ENCODE measurements at regions not wholly inside any gene's neighbourhood (a gene's known extent, or its start where the extent isn't known, plus 50 kb on each side); places are given as distances from the start of the nearest gene placed in this dataset.

DNA sequence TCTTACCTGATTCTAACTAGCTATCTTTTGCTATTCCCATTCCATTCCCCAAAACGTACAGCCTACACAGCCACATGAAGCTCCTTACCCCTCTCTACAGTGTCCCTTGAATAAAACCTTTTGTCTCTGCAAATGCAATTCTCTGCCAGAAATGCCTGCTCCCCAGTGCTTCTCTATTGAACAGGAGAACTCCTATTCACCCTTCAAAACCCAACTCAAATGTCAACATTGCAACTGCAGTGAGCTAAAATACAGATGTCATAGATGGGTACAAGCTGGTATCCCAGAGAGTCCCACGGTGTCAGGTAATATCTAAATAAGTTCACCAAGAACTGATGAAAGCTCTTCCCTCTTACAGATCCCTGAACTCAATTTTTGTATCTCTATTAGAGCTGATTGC is 421.7 kb downstream of the INSC start:
- DNase-seq (ENCODE audit: low read depth): no peak

DNA sequence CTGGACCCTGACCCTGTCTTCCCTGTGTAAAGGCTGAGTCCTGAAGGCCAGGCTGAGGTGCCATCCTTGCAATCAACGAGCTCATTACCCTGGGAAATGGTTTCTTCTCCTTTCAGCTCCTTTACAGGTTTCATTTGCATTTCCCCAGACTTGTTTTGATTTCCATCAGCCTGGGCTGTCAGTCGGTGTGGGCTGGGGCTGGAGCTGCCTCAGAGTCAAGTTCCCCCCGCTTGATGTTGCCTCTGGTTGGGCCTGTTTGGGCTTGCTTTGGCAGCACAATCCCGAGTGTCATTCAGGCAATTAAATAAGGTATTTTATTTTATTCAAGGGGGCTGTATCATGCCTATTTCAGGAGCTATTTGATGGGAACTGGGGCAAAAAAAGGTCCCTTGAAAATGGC is 424.9 kb downstream of the INSC start:
- no peak for DNase-seq (ENCODE audit: low read depth)

DNA sequence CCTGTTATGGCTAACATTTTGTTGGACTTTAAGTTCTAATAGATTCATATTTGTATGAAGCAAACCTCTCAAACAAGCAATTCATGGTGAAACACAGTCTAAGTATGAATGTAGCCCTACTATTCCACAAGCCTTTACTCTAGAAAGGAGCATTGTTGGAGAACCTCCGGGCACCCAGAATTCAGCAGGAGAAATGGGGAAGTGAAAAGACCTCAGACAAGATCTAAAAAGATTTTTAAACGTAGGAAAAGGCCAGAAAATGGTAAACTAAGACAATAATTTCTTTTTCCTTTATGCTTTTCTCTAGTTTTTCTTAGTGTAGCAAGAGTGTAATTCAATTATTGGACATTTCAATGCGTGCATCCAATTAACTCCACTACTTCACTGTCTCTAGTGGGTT is 426.4 kb downstream of the INSC start:
- DNase-seq (ENCODE audit: low read depth): no peak

DNA sequence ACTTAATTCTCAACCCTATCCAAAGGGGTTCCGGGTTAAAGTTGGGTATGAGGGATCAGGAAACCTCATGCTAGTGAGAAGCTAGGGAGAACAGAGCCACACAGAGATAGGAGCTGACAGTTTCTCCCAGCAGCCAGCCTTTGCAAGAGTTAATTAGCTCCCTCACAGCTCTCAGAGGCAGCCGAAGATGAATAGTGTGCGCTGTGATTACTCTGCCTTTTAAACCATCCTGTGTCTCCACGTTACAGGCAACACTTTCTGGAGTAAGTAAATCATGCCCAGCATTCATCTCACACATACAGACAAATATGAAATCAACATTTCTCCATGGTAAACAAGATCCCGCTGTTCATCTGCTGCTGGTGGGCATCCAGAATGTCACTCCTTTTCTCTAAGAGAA is 429.6 kb downstream of the INSC start:
- DNase-seq (ENCODE audit: low read depth): no peak

DNA sequence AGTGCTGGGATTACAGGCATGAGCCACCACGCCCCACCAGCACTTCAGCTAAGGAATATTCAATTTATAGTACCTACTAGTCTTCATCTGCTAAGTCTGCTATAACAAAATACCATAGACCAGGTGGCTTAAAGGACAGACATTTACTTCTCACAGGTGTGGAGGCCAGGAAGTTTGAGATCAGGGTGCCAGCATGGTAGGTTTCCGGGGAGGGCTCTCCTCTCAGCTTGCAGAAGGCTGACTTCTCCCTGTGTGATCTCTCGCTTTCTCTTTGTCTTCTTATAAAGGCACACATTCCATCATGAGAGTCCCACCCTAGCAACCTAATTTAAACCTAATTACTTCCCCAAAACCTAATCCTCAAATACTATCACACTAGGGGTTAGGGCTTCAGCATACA is 433.0 kb downstream of the INSC start:
- DNase-seq (ENCODE audit: low read depth): no peak

DNA sequence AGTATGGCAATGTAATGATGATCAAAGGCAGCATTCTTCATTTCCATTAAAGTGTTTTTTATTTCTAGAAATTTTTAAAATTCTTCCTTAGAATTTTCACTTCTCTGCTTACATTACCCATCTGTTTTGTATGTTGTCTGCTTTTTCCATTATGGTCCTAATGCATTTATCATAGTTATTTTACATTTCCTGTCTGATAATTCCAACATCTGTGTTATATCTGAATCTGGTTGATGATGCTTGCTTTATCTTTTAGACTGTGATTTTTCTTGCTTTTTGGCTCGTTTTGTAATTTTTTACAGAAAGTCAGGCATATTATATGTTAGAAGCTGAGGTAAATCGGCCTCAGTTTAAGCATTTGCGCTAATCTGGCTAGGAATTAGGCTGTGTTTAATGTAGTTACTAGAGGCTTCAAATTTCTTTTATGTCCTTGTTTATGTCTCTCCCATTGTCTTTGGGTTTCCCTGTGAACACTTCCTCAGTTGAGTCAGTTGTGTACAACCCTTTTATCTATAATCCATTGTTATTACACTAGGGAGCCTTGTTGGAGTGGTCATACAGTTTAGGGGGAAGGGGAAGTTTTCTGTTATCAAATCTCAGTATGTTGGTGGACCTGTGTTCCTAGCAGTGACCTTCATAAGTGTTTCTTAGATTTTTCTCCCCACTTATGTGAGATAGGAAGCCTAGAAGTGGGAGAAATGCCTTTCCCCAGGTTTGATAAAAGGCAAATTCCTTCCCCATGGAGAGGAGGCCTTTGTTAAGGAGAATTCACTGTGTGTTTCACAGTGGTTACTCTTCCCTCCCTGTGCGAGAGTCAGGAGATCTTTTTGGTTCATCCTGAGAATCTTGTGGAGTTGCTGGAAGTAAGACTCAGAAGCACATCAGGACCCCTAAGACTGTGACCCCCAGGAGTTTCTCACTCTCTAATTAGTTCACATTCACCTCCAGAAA is 437.5 kb downstream of the INSC start:
- DNase-seq (ENCODE audit: low read depth): no peak

DNA sequence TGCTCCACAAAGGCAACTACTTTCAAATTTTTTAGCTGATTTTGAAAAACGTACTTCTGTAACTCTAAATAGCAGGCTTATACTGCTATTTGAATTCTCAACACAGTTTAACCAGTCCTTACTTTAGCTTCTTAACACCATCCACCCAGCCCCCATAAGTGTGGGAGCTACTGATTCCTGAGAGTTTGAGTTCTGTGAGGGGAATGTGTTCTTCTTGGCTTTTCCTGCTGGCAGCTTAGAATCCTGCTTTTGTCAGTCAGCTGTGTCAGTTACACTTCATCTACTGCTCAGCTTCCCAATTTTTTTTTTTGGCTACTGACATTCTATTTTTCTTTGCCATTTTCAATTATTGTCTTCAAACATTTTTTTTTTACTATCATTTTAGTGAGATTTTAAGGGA is 440.4 kb downstream of the INSC start:
- DNase-seq (ENCODE audit: low read depth): no peak

DNA sequence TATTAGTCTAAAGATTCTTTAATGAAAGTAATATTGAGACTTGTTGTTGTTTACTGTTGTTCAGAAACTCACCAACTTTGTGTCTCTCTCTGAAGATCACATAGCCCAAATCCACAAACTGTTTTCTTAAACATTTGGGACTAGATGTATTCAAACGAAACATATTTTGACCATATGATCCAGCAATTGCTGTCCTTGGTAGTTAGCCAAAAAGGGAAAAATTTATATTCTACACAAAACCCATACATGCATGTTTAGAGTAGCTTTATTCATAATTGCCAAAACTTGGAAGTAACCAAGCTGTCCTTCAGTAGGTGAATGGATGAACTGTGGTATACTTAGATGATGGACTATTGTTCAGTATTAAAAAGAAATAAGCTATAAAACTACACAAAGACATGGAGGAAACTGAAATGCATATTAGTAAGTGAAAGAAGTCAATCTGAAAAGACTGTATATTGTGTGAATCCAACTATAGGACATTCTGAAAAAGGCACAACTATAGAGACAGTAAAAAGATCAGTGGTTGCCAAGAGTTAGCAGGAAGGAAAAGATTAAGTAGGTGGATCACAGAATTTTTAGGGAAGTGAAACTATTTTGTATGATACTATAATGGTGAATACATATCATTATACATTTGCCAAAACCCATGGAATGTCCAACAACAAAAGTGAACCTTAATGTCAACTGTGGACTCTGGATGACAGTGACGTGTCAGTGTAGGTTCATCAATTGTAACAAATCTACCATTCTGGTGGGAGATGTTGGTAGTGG is 442.9 kb downstream of the INSC start:
- DNase-seq (ENCODE audit: low read depth): no peak

DNA sequence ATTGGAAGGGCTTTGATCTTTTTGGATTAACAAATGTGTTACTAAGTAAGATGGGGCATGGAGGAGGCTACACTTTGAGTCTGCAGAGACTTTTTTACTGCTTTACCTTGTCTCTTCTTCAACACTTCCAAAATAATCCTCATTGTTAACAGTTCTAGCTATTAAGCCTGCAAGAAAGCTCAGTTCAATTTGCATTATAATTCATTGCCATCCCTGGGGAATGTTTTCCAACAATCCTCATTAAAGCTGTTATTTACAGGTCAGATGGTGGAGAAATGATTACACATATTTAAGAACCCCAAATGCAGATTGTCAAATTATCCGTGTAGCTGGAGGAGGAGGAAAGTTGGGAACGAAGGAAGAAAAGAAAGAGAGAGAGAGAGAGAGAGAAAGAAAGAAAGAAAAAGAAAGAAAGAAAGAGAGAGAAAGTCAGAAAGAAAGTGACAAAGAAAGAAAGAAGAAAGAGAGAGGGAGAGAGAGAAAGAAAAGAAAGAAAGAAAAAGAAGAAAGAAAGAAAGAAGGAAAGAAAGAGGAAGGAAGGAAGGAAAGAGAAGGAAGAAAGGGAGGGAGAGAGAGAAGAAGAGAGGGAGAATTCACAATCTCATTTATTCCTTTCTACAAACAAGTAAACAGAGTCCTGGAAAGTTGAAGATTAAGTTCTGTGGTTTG is 443.9 kb downstream of the INSC start:
- DNase-seq (ENCODE audit: low read depth): no peak

DNA sequence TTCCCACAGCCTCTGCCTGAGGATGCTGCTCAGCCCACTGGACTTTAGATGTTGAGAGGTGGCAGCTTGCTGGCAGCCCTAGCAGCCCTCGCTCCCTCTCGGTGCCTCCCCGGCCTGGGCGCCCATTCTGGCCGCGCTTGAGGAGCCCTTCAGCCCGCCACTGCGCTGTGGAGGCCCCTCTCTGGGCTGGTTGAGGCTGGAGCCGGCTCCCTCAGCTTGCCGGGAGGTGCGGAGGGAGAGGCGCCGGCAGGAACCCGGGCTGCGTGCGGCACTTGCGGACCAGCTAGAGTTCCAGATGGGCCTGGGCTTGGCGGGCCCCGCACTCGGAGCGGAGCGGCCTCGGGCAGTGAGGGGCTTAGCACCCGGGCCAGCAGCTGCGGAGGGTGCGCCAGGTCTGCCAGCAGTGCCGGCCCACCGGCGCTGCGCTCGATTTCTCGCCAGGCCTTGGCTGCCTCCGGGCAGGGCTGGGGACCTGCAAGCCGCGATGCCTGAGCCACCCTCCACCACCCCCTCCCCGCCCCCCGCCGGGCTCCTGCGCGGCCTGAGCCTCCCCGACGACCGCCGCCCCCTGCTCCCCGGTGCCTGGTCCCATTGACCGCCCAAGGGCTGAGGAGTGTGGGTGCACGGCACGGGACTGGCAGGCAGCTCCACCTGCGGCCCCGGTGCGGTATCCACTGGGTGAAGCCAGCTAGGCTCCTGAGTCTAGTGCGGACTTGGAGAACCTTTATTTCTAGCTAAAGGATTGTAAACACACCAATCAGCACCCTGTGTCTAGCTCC is 446.2 kb downstream of the INSC start:
- DNase-seq (ENCODE audit: low read depth): no peak

DNA sequence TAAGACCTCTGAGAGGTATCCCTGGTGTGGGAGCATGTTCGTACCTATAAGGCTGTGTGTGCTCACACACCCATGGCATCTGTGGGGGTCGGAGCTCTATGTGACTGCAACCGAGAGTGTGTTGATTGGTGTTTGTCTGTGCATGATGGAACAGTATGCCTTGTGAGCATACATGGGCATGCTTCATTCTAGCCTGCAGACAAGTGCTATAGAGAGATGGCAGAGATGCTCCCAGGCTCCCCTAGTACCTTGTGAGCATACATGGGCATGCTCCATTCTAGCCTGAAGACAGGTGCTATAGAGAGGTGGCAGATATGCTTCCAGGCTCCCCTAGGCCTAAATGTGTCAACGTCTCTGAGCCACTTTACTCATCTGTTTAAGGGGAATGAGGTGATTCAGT is 447.5 kb downstream of the INSC start:
- no peak for DNase-seq (ENCODE audit: low read depth)

DNA sequence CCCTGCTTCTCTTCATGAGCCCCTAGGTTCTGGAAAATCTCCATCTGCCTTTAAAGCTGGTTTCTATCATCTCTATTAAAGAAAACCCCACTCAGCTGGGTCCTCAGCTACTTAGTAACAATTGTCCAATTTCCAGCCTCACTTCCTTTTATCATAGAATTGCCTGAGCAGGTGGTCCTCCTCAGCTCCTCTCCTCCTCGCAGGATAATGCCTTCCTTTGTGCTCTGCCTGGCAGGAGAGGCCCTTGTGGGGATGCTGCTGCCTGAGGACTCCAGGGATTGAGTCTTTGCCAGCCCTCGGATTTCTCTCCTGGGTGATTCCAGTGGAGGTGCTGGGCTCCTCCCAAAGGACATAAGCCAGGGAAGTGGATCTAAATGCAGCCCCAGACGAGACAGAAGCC is 448.3 kb downstream of the INSC start:
- no peak for DNase-seq (ENCODE audit: low read depth)

DNA sequence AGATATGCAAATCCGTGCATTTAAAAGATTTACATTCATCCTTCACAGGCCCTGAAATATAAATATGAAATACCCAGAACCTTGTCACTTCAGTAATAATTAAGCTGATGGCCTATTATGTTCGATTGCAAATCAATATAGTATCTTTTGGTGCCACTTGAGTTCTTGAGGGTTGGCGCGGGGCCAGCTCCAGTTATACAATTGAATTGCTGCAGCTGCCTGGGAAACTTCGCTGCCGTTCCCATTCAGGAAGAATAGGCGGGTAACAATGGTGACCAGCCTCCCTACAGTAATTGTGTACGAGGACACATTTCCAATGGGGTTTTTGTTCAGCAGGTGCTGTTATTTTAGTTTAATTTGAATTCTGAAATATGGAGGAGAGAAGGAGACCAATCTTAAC is 451.2 kb downstream of the INSC start:
- no peak for DNase-seq (ENCODE audit: low read depth)

DNA sequence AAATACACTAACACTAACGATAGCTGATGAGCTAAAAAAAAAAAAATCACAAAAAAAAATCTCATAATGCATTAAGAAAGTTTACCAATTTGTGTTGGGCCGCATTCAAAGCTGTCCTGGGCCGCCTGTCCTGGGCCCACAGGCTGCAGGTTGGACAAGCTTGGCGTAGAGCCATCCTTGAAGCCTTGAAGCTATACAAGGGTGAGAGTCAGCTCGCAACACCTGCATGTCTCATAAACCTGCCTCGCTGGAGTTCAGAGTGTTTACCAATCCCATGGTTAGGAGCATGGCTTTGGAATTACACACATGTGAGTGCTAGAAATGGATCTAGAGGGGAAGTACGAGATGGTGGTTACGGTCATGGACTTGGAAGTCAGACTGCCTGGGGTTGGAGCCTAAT is 453.7 kb downstream of the INSC start:
- DNase-seq (ENCODE audit: low read depth): no peak

DNA sequence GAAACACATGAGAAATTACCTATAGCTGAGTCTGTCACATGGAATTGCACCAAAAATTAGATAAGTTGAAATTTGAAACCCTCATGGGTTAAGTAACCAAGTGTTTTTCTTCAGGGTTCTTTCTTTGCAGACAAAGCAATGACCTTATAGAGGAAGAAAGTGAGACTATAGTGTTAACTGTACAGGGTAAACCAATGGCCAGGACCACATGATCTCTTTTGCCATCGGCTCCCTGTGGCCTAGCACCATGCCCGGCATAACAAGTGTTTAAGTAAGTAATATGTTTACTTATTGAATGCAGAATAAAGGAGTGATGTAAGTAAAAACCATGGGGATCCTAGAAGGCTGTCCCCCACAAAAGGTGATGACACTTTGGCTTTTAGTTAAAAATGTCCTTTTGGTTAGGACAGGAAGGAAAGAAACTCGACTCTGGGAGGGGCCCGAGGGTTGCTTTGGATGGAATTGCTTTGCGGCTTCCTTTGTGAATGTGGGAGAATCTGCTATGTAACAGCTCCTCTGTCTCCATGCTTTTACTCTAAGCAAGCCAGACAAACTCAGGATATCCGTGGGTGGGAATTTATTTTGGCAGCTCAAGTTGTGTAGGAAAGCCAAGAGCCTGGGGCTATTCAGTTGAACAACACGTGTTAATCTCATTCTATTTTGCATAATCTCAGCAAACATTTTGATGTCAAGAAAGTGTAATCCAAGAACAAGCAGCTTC is 454.7 kb downstream of the INSC start:
- no peak for DNase-seq (ENCODE audit: low read depth)

DNA sequence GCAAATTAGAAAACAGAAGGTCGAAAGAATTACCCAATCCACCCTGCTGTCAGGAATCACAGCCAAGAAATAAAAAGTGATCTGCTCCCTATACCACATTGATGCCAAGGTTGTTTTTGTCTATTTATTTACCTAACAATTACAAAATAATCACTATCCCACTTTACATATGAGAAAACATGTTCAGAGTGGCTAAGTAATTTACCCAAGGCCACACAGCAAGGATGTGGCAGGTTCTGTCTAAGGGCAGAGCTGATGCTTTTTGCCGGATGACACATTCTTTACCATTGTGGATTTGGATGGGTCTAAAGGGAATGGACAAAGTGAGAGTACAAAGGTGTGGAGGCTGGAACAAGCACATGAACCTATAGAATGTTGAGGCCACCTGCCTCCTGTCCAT is 460.7 kb downstream of the INSC start:
- no peak for DNase-seq (ENCODE audit: low read depth)

DNA sequence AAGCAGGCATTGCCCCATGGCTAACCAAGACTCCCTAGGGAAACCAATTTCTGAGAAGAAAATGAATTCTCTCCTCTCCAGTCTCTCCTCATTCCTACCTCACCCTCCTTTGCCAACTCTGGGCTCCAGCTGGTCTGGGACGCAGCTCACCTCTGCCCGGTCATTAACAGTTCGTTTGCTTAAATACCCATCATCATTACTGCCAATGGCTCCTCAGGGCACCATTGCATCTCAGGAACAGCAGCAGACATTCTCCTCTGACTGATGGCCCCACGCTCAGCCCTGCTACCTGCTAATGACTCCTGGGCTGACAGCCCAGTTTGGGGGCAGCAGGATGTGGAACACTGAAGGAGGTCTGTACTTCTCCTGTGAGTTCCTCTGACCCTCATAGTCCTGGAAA is 462.0 kb downstream of the INSC start:
- no peak for DNase-seq (ENCODE audit: low read depth)

DNA sequence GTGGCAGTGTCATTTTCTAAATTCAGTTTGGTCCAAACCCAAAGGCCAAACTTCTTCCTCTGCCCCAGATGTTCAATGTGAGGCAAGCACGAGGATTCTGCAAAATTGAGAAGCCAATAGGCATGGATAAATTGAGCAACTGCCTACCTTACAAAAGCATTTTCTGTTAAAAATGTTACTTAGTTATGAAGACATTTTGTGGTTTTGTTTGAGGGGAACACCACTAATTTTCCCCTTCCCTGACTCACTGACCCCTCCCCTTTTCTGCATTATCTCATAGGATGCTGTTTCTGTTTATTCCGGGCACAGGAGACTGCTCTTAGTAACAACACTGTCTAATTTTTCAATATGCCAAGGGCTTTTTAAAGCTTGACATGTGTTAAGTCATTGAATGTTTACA is 462.8 kb downstream of the INSC start:
- DNase-seq (ENCODE audit: low read depth): no peak

DNA sequence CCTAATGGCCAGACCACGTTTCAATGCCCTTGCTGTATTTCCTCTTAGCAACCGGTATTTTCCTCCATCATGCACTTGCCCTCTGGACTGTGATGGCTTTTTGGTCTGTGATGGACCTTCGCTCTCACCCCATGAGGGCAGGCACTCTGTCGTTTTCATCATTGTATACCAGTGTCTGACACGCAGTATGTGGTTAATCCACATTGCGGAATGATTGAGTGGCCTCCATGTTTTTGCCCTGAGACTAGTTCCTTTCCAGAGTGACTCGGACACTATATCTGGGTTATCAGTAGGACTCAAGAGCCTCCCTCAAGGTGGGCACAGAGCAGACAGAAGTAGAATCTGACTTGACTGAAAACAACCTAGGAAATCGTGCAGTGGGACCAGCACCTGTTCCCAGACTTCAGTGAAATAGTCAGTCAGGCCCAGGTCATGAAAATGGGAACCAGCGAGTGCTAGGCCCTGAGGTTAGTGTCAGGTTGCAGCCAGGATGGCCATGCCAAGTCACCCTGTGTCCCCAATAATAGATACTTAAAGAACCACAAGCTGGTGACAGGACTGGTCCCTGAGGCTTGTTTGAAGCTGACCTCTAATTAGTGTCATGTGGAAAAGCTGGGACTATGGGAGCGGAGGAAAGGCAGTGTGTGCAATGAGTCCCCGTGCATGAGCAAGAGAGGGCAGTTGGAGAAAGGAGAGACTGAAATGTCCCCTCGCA is 464.7 kb downstream of the INSC start:
- DNase-seq (ENCODE audit: low read depth): no peak

DNA sequence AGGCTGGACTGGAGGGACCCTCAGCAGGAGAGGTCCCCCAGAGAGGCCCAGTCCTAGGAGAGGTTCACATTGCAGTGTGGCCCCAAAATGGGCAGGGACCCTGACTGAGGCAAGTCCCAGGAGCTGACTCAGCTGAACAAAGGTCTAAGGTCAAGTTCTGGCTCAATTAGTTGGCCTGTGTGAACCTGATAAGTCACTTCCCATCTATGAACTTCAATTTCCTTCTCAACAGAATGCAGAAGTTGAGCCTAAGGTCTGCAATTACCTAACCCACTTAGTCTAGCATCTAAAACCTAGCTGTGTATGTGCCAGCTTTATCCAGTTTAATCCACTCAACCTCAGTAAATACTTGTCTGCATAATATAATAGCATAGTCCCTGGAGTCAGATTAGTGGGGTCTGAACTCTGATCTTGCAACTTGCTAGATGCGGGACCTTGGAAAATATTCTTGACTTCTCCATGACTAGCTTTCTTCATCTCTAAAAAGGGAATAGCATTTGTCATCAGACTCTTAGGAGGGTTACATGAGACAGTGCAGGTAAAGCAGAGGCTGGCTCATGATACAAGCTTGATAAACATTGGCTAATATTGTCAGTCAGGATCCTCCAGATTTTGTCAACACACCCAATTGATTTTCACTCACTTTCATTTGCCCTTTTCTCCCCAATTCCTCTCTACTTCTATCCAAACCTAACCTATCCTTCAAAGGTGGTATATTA is 465.5 kb downstream of the INSC start:
- DNase-seq (ENCODE audit: low read depth): no peak
